GM04503 (cell line): ENCODE measurements at regions not wholly inside any gene's neighbourhood (a gene's known extent, or its start where the extent isn't known, plus 50 kb on each side); places are given as distances from the start of the nearest gene placed in this dataset.
"Not testable (repeated sequence)": the region's sequence is repeated elsewhere in the genome, so short reads cannot be mapped to it uniquely, and the experiment has no call there.

Experiments used
- DNase-seq: peaks from one replicate; pipeline ENCODE4 v3.0.0-alpha.2; 2012; ENCODE audit warnings: low read depth

DNA sequence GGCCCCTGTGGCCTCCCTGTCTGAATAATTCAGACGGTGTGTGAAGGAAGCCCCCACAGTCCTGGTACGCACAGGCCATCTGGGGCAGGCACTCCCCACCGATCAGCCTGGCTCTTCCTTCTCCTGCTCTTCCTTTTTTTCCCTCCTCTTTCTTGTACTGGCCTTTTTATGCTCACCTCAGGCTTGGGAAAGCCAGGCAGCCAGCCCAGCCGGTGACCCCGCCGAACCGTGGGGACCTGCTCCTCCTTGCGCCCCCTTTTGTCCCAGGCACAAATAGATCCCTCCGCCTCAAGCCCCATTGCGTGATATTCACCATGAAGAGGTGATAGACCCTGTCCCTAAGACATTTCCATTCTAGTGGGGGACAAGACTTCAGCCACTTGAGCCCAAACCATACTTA is 80.2 kb upstream of the BRD7 start:
- DNase-seq: no peak

DNA sequence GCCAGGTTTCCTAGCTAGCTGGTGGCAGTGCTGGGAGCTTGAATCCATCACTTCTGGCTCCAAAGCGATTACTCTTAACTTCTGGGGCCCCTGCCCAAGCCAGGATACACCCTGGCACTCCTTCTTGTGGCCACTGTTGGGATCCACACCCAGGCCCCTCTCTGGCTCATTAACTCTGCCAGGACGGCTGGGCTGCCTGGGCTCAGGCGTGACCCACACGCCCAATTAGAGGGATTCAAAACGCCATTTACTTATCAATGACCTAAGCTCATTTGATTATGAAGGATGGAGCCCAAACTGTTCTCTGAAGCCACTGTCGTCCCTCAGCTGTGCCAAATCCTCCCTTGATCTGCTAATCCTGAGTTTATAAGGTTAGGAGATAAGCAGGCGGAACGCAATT is 79.7 kb upstream of the BRD7 start:
- DNase-seq: no peak

DNA sequence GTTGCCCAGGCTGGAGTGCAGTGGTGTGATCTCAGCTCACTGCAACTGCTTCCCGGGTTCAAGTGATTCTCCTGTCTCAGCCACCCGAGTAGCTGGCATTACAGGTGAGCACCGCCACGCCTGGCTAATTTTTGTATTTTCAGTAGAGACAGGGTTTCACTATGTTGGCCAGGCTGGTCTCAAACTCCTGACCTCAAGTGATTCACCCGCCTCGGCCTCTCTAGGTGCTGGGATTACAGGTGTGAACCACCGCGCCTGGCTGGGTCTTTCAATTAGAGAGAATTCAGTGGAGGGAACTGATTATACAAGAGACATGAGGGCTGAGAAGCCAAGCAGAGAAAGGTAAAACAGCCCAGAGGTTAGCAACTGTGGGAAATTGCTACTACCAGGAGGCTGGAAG is 78.6 kb upstream of the BRD7 start:
- DNase-seq: not testable (repeated sequence)

DNA sequence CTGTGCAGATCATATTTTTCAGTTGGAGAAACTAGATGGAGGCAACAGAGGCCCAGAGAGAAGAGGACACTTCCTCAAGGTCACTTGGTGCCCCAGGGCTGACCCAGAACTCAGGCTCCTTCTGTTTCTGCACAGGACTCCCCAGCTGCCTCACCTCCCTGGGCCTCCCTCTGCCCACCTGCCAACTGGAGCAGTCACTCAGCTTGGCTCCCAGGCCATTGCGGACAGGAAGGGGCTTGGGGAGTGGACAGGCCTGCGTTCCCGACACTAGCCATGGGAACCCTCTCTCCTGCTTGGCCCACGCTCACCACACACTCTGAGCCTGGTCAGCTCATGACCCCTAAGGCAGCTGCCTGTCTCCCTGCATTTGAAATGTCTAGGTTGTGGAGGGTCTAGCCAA is 78.1 kb upstream of the BRD7 start:
- no peak for DNase-seq

DNA sequence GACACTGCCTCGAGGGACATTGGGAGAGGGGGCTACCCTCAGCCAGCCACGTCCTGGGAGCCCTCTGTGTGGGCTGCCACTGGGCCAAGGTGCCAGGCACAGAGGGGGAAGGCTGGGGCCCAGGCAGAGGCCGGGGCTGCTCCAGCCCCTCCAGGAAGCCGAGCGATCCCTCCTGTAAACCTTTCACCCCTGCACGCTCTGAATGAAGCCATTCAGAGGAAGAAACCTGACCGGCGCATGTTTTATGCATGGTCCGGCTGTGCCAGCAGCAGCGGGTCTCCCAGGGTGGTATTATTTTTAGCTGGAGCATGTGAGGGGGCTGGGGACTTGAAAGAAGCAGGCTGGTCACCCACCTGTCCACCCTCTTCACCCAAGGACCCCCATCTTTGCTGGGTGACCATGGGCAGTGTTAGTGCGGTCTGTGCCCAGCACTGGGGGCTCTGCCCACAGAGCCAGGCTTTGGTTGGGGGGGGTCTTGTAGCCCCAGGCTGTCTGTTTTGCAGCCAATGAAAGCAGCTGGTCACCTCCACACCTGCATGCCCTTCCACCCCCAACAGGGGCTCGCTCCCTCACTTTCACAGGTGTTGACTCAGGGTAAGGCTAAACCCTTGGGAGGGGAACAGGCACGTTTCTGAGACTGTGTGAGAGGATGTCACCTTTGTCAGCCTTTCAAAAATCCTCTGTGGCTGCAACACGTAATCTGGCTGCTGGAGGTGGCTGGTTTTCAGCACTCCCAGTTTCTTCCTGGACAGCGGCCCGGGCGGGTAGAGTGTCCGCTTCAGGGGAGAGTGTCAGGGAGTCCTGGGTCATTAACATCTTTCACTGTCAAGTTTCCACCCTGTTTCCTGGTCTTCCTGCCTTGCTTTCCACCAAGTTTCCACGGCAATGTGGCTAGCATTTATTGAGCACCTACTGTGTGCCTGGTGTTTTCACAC is 77.1 kb upstream of the BRD7 start:
- DNase-seq: no peak

DNA sequence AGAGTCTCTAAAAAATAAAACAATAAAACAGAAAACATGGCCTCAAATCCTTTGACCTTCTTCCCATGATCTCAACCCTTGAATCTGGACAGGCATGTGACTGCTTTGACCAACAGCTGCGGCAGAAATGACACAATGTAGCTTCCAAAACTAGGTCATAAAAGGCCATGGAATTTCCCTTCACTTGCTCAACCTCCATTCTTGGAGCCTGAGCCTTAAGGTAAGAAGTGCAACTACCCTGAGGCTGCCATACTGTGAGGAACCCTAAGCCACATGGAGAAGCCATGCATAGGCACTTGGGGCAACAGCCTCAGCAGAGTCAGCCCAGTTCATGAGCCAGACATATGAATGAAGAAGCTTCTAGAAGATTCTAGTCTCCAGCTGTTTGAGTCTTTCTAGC is 75.7 kb upstream of the BRD7 start:
- DNase-seq: no peak

DNA sequence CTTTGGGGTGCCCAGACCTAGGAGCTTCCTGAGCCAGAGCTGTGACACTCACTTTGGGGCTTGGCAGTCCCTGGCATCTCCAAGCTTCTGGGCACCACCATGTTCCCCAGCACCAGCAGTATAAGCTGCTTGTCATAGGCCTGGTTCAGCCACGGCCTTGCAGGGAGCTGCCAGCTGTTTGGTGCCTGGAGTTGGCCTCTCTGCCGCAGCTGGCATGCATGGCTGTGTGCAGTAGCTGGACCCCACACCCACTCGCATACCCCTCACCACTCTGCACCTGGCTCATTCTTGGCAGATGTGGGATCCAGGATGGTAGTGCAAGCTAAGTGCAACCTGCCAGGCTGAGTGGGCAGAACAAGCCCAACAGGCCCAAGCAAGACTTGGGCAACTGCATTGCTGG is 73.4 kb upstream of the BRD7 start:
- no peak for DNase-seq

DNA sequence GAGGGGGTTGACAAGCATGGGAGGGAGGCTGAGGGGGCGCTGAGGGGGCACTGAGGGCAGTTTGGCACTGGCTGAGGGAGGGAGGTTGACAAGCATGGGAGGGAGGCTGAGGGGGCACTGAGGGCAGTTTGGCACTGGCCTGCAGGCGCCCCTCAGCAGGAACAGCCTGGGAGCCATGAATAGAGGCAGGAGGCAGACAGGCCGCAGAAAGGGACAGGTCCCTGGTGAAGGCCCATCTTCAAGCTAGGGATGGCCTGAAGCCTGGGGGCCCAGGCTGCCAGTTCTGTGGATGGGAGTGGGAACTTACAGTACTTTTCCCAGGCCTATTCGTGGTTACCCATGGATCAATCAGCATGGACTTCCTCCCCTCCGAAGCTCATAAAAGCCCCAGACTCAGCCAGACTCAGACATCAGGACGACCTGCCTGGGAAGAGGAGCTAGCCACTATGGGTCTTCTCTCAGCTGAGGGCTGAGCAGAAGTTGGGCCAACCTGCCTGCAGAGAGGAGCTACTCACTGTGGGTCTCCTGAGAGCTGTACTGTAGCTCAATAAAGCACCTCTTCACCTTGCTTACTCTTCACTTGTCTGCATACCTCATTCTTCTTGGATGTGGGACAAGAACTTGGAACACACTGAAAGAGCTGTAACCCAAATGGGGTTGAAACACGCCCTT is 72.8 kb upstream of the BRD7 start:
- no peak for DNase-seq

DNA sequence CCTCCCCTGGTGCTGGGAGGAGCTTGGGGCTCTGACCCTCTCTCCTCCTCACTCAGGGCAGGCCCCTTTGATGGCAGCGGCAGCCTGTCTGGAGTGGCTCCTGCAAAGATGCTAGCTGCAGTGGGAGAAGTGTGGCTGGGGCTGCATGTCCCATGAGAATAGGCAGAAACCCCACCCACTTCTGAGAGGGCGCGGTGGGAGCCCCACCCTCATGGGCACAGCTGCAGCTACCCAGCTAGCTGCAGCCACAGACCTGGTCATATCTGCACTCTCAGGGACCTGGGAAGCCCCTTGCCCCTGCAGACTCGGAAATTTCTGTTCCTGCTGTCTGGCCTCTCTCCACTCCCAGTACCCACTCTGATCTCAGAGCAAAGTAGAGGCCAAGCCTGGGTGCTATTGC is 72.2 kb upstream of the BRD7 start:
- DNase-seq: no peak

DNA sequence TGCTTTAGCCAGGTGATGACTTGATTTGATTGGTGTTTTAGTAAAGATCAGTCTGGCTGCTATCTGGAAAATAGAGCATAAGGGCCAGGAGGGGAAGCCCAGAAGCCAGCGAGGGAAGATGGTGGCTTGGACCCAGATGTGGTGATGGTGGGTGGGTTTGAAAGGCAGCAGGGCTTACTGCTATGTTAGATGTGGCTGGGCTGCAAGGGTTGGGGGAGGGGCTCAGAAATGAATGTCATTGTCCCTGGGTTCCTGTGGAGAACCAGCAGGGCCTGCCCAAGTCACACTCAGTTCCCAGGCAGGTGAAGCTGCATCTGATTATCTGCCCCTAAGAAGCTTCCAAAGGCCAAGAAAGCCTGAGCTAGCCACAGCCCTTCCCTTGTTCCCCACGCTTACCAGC is 71.7 kb upstream of the BRD7 start:
- no peak for DNase-seq

DNA sequence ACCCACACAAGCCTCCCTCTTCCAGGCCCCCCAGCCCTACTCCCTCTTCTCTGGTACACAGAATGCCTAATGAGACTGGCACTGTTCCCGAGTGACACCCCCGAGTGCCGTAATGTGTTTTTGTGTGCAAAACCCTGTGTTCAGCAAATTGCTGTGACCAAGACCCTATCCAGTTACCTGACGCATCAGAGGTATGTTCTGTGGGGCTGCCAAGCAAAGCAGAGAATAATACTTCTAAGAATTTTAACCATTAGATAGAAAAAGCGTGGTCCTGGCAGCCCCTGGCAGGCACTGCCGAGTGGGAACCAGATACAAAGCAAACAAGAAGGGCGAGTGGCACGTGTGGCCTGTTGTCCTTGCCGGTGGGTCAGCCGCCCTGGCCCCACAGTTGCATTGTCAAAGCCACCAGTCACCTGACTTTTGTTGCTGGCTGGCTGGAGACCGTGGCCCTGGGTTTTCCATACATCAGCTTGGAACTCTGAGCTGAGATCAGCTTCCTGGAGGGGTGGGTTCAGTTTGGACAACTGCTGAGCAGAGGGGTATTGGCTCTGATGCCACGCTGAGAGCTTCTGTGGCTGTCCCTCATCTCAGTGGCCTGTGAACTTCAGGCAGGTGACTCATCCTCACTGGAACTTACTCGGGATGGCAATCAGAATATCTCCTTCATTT is 69.1 kb upstream of the BRD7 start:
- no peak for DNase-seq

DNA sequence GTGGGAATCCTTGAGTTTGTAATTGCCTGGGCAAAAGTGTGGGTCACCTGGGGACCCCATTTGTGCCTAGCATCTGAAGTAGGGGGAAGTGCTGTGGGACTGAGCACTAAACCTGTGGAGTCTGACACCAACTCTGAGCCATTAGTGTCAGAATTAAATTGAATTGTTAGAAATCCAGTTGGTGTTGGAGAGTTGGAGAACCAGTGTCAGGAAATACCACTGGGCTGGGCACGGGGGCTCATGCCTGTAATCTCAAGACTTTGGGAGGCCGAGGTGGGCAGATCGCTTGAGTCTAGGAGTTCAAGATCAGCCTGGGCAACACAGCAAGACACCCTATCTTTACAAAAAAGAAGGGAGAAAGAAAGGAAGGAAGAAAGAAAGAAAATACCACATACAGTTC is 67.5 kb upstream of the BRD7 start:
- DNase-seq: no peak

DNA sequence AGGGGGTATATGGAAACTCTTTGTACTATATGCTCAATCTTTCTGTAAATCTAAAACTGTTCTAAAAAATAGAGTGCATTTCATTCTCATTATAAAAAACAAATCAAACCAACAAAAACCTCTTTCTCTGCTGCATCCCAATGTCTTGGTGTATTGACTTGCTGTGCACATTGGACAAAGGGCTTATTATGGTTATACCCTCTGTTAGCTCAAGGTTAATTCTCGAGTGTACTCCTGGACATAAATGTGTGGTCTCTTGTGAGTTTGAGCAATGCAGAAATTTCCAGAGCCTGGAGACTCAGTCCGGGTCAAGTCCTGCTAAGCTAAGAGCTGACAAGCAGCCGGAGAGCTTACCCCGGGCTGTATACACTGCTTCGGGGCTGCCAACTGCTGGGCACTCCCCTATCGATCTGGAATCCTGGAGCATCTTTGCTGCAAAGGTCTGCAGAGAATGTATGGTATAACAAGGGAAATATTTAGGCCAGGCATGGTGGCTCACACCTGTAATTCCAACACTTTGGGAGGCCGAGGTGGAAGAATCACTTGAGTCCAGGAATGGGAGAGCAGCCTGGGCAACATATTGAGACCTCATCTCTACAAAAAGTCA is 66.2 kb upstream of the BRD7 start:
- DNase-seq: no peak

DNA sequence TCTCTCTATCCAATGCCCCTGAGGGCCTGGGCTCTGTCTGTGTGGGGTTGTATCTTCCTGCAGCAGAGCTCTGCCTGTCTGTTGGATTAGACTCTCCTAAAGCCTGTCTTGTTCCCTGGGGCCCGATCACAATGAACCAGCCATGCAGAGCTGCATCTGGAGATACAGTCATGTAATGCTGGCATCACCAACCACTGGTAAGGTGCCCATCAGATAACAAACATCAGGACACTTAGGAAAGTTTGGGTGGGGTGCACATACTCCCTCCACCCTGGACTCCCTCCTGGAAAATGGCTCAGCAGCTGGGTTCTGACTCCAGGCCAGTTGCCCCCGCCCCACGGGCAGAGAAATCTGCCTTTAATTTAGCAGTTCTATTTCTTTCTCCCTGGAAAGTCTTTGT is 61.3 kb upstream of the BRD7 start:
- no peak for DNase-seq

DNA sequence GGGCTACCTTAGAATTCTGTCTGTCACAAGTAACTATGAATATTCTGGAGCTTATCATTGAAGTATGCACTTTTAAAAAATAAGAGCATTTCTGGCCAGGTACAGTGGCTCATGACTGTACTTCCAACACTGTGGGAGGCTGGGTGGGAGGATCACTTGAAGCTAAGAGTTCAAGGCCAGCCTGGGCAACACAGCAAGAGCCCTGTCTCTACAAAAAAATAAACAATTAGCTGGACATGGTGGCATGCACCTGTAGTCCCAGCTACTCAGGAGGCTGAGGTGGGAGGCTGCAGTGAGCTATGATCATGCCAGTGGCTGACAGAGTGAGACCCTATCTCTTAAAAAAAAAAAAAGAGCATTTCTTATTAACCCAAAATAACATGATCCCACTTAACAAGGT is 60.0 kb upstream of the BRD7 start:
- DNase-seq: no peak

DNA sequence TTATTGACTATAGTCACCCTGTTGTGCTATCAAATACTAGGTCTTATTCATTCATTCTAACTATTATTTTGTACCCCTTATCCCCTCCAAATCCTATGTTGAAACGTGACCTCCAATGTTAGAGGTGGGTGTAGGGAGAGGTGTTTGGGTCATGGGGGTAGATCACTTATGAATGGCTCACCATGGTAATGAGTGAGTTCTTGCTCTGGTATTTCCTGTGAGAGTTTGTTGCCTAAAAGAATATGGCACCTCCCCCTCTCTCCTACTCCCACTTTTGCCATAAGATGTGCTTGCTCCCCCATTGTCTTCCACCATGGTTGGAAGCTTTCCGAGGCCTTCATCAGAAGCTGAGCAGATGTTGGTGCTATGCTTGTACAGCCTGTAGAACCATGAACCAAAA is 59.3 kb upstream of the BRD7 start:
- no peak for DNase-seq

DNA sequence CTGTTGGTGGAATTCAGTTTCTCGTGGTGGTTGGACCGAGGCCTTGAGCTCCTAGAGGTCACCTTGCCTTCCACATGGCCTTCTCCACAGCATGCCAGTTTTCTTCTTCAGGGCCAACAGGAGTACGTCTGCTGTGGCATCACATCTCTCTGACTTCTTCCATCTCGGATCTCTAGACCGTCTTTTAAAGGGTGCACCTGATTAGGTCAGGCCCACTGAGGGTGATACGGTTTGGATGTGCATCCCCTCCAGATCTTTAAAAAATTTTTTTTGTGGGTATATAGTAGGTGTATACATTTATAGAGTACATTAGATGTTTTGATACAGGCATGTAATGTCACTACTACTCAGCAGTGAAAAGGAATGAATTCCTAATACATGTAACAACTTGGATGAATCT is 58.3 kb upstream of the BRD7 start:
- no peak for DNase-seq

DNA sequence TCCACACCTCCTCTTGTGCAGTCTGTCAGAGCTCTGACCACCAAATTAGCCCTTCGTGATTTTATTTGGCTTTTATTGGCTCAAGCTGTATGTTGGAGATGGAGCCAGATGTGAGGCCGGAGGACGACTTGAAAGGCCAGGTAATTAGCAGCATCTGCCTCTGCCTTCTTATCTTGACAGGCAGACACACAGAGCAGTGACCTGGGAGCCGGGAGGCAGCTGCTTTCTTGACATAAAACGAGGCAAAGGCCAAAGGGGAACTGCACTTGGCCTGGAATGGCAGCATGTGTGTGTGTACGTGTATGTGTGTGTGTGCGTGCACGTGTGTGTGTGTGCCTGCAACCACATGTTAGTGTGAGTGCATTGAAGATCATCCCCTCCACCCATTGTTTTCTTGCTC is 56.9 kb upstream of the BRD7 start:
- no peak for DNase-seq

DNA sequence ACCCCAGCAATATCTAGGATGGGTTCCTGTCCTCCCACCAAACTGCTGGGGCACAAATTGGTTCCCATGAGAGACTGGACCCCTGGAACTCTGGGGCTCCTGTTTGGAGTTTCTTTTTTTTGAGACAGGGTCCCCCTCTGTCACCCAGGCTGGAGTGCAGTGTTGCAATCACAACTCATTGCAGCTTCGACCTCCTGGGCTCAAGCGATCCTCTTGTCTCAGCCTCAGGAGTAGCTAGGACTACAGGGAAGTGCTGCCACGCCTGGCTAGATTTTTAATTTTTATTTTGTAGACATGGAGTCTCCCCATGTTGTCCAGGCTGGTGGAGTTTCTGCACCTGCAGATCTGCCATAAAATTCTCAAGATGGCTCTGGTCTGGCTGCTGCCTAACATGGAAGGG is 56.3 kb upstream of the BRD7 start:
- no peak for DNase-seq

DNA sequence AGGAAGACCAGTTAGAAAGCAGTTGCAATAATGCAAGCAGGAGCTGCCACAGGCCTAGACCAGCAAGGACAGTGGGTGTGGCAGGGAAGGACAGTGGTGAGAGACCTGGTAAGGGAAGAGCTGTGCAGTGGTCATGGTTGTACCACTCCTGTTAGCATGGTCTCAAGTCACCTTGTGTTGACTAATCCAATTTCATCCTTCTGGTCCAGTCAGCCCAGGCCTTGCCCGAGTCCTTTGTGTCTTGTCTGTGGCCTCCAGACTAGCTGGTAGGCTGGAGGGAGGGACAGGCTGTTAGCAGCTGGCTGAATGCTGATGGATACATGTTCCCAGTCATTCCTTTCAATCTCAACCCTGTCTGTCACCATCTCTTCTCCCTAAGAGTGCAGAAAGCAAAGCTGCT is 54.1 kb upstream of the BRD7 start:
- no peak for DNase-seq

DNA sequence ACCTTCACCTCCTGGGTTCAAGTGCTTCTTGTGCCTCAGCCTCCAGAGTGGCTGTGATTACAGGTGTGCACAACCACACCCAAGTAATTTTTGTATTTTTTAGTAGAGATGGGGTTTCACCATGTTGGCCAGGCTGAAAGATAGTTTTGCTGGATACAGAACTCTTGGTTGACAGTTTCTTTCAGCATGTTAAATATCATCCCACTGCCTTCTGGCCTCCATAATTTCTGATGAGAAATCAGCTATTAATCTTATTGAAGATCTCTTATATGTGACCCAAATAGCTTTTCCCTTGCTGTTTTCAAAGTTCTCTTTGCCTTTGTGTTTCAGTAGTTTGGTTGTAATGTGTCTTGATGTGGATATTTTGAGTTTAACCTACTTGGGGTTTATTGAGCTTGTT is 50.3 kb upstream of the BRD7 start:
- no peak for DNase-seq
